ENCODE measurements at regions not wholly inside any gene's neighbourhood (a gene's known extent, or its start where the extent isn't known, plus 50 kb on each side); places are given as distances from the start of the nearest gene placed in this dataset.

DNA sequence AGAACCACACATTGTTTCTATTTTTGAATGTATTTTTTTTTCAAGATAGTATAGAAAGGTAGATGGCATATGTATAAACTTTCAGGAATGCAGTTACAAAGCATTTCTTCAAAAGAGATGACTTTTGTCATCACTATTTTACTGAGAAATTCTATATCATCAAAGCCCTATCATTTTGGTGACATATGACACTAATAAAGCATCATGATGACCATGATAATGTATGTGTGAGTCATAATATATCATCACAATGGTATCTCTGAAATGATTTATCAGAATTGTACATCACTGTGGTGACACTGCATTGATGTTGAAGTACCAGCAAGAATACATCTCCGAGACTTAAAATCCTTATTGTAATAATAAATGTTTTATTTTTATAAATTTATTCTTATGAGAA, 1740.8 kb downstream of the PCDH7 start:
- no peaks in the 10 kb centered on the region for H3K4me1 ChIP-seq (ENCODE audit: control insufficient read depth, insufficient read depth, low read length)
- H3K9ac ChIP-seq (ENCODE audit: low read length): no peak overlapping the region
- H3K9me3 ChIP-seq (ENCODE audit: control insufficient read depth, low read length): no peaks in the 10 kb centered on the region
- no peaks in the 10 kb centered on the region for H3K27me3 ChIP-seq (replicated peaks; ENCODE audit: control insufficient read depth, insufficient read depth, low read length)
- no peak for DNase-seq (ENCODE audit: low read depth)
- H3K36me3 ChIP-seq (ENCODE audit: control insufficient read depth, insufficient read depth, low read length, severe bottlenecking): no peaks in the 10 kb centered on the region
- H3K4me3 ChIP-seq (ENCODE audit: low read length): no peak overlapping the region

DNA sequence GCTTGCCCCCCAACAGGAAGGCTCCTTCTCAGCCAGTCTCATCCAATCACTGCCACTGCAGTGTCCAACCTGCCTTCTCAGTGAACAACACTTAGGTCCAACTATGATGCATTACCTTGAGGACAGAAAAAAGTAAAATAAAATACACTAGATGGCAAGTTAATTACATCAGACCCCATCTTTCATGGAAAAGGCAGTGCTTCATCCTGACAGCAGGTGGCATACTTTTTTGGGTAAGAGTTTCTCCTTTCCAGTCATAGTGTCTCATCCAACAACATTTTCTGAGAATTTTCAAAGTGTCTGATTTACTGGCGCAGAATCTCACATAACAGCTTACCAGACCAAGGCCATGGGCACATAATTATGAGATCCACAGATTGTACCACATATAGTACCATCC, 1742.8 kb downstream of the PCDH7 start:
- H3K4me3 ChIP-seq (ENCODE audit: low read length): no peak overlapping the region
- H3K36me3 ChIP-seq (ENCODE audit: control insufficient read depth, insufficient read depth, low read length, severe bottlenecking): no peaks in the 10 kb centered on the region
- H3K9me3 ChIP-seq (ENCODE audit: control insufficient read depth, low read length): no peaks in the 10 kb centered on the region
- peak; percentile 7 for DNase-seq (ENCODE audit: low read depth)
- H3K9ac ChIP-seq (ENCODE audit: low read length): no peak overlapping the region
- H3K4me1 ChIP-seq (ENCODE audit: control insufficient read depth, insufficient read depth, low read length): no peaks in the 10 kb centered on the region
- no peaks in the 10 kb centered on the region for H3K27me3 ChIP-seq (replicated peaks; ENCODE audit: control insufficient read depth, insufficient read depth, low read length)

DNA sequence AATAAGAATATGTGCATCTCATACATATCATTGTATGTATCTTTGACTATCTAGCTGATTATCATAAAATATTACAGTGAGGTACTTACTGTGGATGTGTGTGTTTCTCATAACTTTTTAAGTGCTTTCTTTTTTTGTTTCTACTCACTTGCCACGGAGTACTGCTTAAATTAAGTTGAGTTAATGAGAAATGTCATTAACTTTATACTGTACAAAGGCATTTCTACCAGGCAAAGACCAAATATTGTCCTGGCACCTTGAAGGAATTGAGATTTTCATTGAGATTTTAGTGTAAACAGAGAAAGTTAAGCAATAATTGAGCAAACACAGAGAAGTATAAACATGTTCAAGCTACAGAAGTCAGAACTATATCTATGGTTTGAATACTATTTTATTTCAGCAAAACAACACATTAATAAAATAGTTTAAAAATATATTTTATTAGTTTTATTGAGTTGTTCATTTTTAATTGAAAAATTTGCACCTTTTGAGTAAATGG, 1750.0 kb downstream of the PCDH7 start:
- H3K4me3 ChIP-seq (ENCODE audit: low read length): no peak overlapping the region
- no peaks in the 10 kb centered on the region for H3K9me3 ChIP-seq (ENCODE audit: control insufficient read depth, low read length)
- no peak overlapping the region for H3K9ac ChIP-seq (ENCODE audit: low read length)
- H3K4me1 ChIP-seq (ENCODE audit: control insufficient read depth, insufficient read depth, low read length): no peaks in the 10 kb centered on the region
- DNase-seq (ENCODE audit: low read depth): no peak
- H3K36me3 ChIP-seq (ENCODE audit: control insufficient read depth, insufficient read depth, low read length, severe bottlenecking): no peaks in the 10 kb centered on the region
- no peaks in the 10 kb centered on the region for H3K27me3 ChIP-seq (replicated peaks; ENCODE audit: control insufficient read depth, insufficient read depth, low read length)

DNA sequence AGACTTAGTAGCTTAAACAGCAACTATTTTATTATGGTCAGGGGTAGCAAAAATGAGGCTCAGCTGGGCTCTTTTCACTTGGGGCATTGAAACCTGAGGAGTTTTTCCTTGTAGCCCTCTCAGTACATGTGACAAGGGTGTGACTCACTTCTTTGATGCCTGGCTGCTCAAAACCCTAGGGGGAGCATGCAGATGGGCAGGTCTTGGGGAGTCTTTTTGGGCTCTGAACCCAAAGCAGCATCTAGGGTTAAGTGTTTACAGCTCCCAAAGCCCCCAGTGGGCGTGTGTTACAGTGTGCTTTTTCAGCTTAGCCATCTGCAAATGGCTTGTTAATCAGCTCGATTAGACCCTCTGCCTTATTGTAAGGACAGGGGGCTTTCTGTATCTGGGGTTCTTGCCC, 1752.7 kb downstream of the PCDH7 start:
- no peaks in the 10 kb centered on the region for H3K9me3 ChIP-seq (ENCODE audit: control insufficient read depth, low read length)
- no peaks in the 10 kb centered on the region for H3K4me1 ChIP-seq (ENCODE audit: control insufficient read depth, insufficient read depth, low read length)
- DNase-seq (ENCODE audit: low read depth): no peak
- H3K9ac ChIP-seq (ENCODE audit: low read length): no peak overlapping the region
- no peaks in the 10 kb centered on the region for H3K27me3 ChIP-seq (replicated peaks; ENCODE audit: control insufficient read depth, insufficient read depth, low read length)
- H3K4me3 ChIP-seq (ENCODE audit: low read length): no peak overlapping the region
- H3K36me3 ChIP-seq (ENCODE audit: control insufficient read depth, insufficient read depth, low read length, severe bottlenecking): no peaks in the 10 kb centered on the region

DNA sequence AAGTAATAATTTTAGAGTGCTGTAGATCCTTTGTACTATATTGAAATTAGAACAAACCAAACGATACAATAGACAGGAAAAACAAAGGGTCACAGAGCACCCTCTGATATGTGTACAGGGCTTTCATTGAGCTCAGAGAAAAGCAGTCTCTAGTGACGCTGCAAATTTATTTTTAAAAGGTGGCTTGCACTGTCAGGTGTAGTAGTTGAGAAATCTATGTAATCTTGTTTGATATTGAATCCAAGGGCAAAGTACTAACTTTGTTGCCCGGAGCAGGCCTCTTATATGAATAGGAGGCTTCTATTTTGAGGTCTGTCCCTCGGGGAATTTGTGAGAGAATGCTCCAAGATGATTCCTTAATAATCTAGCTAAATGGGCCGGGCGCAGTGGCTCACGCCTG, 1755.5 kb downstream of the PCDH7 start:
- H3K4me1 ChIP-seq (ENCODE audit: control insufficient read depth, insufficient read depth, low read length): no peaks in the 10 kb centered on the region
- no peak overlapping the region for H3K4me3 ChIP-seq (ENCODE audit: low read length)
- no peaks in the 10 kb centered on the region for H3K9me3 ChIP-seq (ENCODE audit: control insufficient read depth, low read length)
- DNase-seq (ENCODE audit: low read depth): no peak
- no peaks in the 10 kb centered on the region for H3K36me3 ChIP-seq (ENCODE audit: control insufficient read depth, insufficient read depth, low read length, severe bottlenecking)
- no peaks in the 10 kb centered on the region for H3K27me3 ChIP-seq (replicated peaks; ENCODE audit: control insufficient read depth, insufficient read depth, low read length)
- H3K9ac ChIP-seq (ENCODE audit: low read length): no peak overlapping the region

DNA sequence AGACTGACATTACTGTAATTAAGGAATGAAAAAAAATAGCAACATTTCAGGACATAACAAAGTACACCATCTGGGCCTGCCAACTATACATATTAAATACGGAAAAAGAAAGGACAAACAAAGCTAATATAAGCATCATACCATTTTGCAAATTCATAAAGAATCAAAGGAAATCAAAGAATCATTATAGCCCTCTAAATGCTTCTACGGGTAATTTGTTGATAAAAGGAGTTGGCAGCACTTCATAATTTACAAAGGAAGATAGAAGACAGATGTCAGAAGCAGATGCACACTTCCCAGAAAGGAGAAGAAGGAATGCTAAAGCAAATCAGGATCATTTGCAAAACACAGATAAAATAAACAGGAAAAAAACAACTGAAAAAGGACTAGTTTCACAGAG, 1757.3 kb downstream of the PCDH7 start:
- no peaks in the 10 kb centered on the region for H3K36me3 ChIP-seq (ENCODE audit: control insufficient read depth, insufficient read depth, low read length, severe bottlenecking)
- H3K4me1 ChIP-seq (ENCODE audit: control insufficient read depth, insufficient read depth, low read length): no peaks in the 10 kb centered on the region
- H3K27me3 ChIP-seq (replicated peaks; ENCODE audit: control insufficient read depth, insufficient read depth, low read length): no peaks in the 10 kb centered on the region
- H3K9me3 ChIP-seq (ENCODE audit: control insufficient read depth, low read length): no peaks in the 10 kb centered on the region
- H3K9ac ChIP-seq (ENCODE audit: low read length): no peak overlapping the region
- no peak for DNase-seq (ENCODE audit: low read depth)
- no peak overlapping the region for H3K4me3 ChIP-seq (ENCODE audit: low read length)

DNA sequence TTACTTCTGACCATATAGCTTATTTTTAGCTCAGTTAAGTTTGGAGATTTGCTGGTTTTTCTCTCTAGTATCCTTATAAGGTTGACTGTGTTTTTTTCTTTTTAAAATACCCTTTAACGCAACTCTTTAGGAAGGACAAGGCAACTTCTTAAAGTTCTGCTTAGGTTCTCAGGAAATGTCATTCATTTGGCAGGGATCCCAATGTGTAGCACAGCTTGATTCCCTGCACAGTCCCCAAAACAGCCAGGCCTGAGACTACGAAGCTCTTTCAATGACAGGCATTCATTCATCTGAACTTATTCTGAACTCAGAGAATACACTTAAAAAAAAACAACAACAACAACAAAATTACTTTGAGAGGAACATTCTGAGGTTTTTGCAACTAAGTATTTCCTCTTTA, 1765.8 kb downstream of the PCDH7 start:
- Histone ChIP-seq H3K36me3 (ENCODE audit: control insufficient read depth, insufficient read depth, low read length, severe bottlenecking) (no peaks in the 10 kb centered on the region), H3K27me3 (replicated peaks; ENCODE audit: control insufficient read depth, insufficient read depth, low read length) (no peaks in the 10 kb centered on the region), H3K4me1 (ENCODE audit: control insufficient read depth, insufficient read depth, low read length) (no peaks in the 10 kb centered on the region), H3K9ac (ENCODE audit: low read length) (no peak overlapping the region), H3K9me3 (ENCODE audit: control insufficient read depth, low read length) (no peaks in the 10 kb centered on the region), H3K4me3 (ENCODE audit: low read length) (no peak overlapping the region)
- DNase-seq (ENCODE audit: low read depth): peak; percentile 28

DNA sequence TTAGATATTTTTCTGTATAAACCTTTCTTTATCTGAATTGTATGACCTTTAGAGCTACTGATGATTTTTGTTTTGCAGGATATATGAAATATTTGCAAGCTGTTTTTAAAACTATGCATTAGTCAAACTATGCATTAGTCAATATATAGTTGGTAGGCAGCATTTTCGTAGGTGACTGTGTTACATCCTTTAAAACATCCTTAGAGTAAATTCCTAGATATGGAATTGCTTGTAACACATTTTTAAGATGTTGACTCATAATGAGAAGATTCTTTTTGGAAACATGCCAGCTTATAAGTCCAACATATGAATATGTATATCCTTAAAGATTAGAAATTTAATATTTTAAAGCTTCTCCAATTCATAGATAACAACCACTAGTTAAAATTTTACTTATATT, 1768.5 kb downstream of the PCDH7 start:
- Histone ChIP-seq H3K4me1 (ENCODE audit: control insufficient read depth, insufficient read depth, low read length) (no peaks in the 10 kb centered on the region), H3K9ac (ENCODE audit: low read length) (no peak overlapping the region), H3K36me3 (ENCODE audit: control insufficient read depth, insufficient read depth, low read length, severe bottlenecking) (no peaks in the 10 kb centered on the region), H3K27me3 (replicated peaks; ENCODE audit: control insufficient read depth, insufficient read depth, low read length) (no peaks in the 10 kb centered on the region), H3K9me3 (ENCODE audit: control insufficient read depth, low read length) (no peaks in the 10 kb centered on the region), H3K4me3 (ENCODE audit: low read length) (no peak overlapping the region)
- peak; percentile 20 for DNase-seq (ENCODE audit: low read depth)

DNA sequence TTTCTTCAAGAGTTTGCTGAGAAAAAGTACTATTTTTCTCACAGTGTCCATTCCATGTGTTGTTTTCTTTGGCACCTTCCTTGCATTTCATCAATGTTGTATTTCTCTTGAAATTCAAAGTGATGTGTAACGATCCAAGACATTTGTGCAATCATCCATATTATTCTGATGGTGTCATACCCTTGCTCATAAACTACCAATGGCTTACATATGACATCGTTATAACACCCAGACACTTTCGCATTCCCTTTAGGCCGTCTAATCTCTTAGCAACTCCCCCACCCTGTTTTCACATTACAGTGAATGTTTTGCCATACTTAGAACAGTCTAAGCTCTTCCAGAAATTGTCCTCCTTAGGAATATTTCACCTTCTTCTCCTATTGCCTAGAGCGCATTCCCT, 1779.0 kb downstream of the PCDH7 start:
- DNase-seq (ENCODE audit: low read depth): peak; percentile 66
- peak overlapping the region; percentile 0 for H3K4me3 ChIP-seq (ENCODE audit: low read length)
- H3K9ac ChIP-seq (ENCODE audit: low read length): no peak overlapping the region
- H3K4me1 ChIP-seq (ENCODE audit: control insufficient read depth, insufficient read depth, low read length): peaks cover 5% of the 10 kb centered on the region
- no peaks in the 10 kb centered on the region for H3K36me3 ChIP-seq (ENCODE audit: control insufficient read depth, insufficient read depth, low read length, severe bottlenecking)
- no peaks in the 10 kb centered on the region for H3K27me3 ChIP-seq (replicated peaks; ENCODE audit: control insufficient read depth, insufficient read depth, low read length)
- H3K9me3 ChIP-seq (ENCODE audit: control insufficient read depth, low read length): no peaks in the 10 kb centered on the region

DNA sequence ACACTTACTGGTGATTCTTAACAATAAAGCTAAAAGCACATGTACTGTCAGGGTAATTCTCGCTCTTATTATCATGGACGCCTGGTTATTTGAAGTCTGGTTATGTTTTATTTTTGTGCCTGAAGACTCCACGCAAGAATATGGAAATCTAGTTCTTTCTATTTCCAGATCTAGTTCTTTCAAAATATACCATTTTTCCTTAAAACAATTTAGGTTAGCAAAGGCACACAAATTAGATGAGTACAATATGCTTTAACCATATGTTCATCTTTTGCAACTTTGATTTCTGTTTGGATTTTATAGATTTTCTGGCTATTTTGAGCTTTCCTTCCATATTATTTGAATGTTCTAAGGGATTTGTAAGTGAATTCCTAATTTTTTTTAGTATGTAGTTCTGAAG, 1783.1 kb downstream of the PCDH7 start:
- Histone ChIP-seq H3K4me3 (ENCODE audit: low read length) (no peak overlapping the region), H3K36me3 (ENCODE audit: control insufficient read depth, insufficient read depth, low read length, severe bottlenecking) (no peaks in the 10 kb centered on the region), H3K27me3 (replicated peaks; ENCODE audit: control insufficient read depth, insufficient read depth, low read length) (no peaks in the 10 kb centered on the region), H3K9ac (ENCODE audit: low read length) (no peak overlapping the region), H3K4me1 (ENCODE audit: control insufficient read depth, insufficient read depth, low read length) (peaks cover 5% of the 10 kb centered on the region), H3K9me3 (ENCODE audit: control insufficient read depth, low read length) (no peaks in the 10 kb centered on the region)
- no peak for DNase-seq (ENCODE audit: low read depth)

DNA sequence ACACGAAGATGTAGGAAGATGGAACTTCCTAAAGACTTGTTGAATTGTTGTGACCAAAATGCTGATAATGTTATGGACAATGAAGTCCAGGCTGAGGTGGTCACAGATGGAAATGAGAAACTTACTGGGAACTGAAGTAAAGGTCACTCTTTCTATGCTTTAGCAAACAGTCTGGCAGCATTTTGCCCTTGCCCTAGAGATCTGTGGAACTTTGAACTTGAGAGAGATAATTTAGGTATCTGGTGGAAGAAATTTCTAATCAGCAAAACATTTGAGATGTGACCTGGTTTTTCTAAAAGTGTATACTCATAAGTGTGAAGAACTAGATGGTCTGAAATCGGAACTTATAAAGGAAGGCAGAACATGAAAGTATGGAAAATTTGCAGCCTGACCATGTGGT, 1785.9 kb downstream of the PCDH7 start:
- H3K9me3 ChIP-seq (ENCODE audit: control insufficient read depth, low read length): no peaks in the 10 kb centered on the region
- no peaks in the 10 kb centered on the region for H3K27me3 ChIP-seq (replicated peaks; ENCODE audit: control insufficient read depth, insufficient read depth, low read length)
- no peaks in the 10 kb centered on the region for H3K4me1 ChIP-seq (ENCODE audit: control insufficient read depth, insufficient read depth, low read length)
- no peak overlapping the region for H3K9ac ChIP-seq (ENCODE audit: low read length)
- no peaks in the 10 kb centered on the region for H3K36me3 ChIP-seq (ENCODE audit: control insufficient read depth, insufficient read depth, low read length, severe bottlenecking)
- DNase-seq (ENCODE audit: low read depth): no peak
- no peak overlapping the region for H3K4me3 ChIP-seq (ENCODE audit: low read length)

DNA sequence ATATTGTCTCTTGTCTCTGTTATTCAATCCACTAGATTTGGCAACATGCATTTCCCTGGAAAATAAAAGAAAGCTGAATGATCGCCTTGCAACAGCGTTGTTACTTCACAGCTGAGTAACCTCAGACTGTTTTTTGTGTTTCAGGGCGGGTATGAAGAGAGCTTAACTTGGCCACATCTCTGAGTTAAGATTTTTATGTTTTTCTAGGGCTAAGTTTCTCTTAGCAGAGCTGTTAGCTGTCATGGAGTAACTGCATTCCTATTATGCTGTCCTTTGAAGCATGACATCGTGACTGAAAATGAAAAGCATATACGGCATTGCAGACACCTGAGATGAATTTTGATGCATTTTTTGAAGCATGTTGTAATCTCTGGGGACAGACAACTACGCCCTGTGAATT, 1798.9 kb downstream of the PCDH7 start:
- peak overlapping the region; percentile 67 for H3K4me3 ChIP-seq (ENCODE audit: low read length)
- peak; percentile 57 for DNase-seq (ENCODE audit: low read depth)

More for the DNA sequence above, 1798.9 kb downstream of the PCDH7 start:
- Histone ChIP-seq H3K27me3 (replicated peaks; ENCODE audit: control insufficient read depth, insufficient read depth, low read length) (no peaks in the 10 kb centered on the region), H3K4me1 (ENCODE audit: control insufficient read depth, insufficient read depth, low read length) (peaks cover 6% of the 10 kb centered on the region), H3K36me3 (ENCODE audit: control insufficient read depth, insufficient read depth, low read length, severe bottlenecking) (no peaks in the 10 kb centered on the region), H3K9ac (ENCODE audit: low read length) (no peak overlapping the region), H3K9me3 (ENCODE audit: control insufficient read depth, low read length) (no peaks in the 10 kb centered on the region)

All from adipocyte (in vitro differentiated cells).